ENCODE measurements at regions not wholly inside any gene's neighbourhood (a gene's known extent, or its start where the extent isn't known, plus 50 kb on each side); places are given as distances from the start of the nearest gene placed in this dataset.

GRCh38 chr17:70654706-70655105 is 485.4 kb downstream of the KCNJ2 start:
- DNase-seq (ENCODE audit: low spot score): no peak
- CTCF ChIA-PET: no interaction called here
- intact Hi-C loops (cut with micrococcal nuclease; ENCODE audit: unreplicated experiment): no loop called here
- Histone ChIP-seq H3K4me1 (ENCODE audit: insufficient read depth, low read length, poor library complexity, severe bottlenecking) (no peaks in the 10 kb centered on the region), H3K4me3 (ENCODE audit: low read depth, low read length, poor library complexity, severe bottlenecking) (no peak overlapping the region), H3K27ac (ENCODE audit: low read depth, low read length, poor library complexity, severe bottlenecking) (no peak overlapping the region), H3K36me3 (ENCODE audit: insufficient read depth, low read length, poor library complexity, severe bottlenecking) (no peaks in the 10 kb centered on the region), H3K9me3 (ENCODE audit: low read depth, low read length, poor library complexity, severe bottlenecking) (no peaks in the 10 kb centered on the region), H3K27me3 (replicated peaks; ENCODE audit: insufficient read depth, low read depth, low read length, poor library complexity) (no peaks in the 10 kb centered on the region)
- POLR2A ChIA-PET (ENCODE audit: low non-redundant PET): no interaction called here
- no TSS peak for BruUV-seq (replicated peaks)
- TF ChIP-seq, protein P1, sequence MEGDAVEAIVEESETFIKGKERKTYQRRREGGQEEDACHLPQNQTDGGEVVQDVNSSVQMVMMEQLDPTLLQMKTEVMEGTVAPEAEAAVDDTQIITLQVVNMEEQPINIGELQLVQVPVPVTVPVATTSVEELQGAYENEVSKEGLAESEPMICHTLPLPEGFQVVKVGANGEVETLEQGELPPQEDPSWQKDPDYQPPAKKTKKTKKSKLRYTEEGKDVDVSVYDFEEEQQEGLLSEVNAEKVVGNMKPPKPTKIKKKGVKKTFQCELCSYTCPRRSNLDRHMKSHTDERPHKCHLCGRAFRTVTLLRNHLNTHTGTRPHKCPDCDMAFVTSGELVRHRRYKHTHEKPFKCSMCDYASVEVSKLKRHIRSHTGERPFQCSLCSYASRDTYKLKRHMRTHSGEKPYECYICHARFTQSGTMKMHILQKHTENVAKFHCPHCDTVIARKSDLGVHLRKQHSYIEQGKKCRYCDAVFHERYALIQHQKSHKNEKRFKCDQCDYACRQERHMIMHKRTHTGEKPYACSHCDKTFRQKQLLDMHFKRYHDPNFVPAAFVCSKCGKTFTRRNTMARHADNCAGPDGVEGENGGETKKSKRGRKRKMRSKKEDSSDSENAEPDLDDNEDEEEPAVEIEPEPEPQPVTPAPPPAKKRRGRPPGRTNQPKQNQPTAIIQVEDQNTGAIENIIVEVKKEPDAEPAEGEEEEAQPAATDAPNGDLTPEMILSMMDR (conservative IDR thresholded peaks at IDR 0.05; ENCODE audit: low read depth, low read length): no peak
- no peak for TF ChIP-seq EZH2 (IDR thresholded peaks at IDR 0.05; ENCODE audit: borderline replicate concordance, low read depth, low read length, poor library complexity, severe bottlenecking)

DNA sequence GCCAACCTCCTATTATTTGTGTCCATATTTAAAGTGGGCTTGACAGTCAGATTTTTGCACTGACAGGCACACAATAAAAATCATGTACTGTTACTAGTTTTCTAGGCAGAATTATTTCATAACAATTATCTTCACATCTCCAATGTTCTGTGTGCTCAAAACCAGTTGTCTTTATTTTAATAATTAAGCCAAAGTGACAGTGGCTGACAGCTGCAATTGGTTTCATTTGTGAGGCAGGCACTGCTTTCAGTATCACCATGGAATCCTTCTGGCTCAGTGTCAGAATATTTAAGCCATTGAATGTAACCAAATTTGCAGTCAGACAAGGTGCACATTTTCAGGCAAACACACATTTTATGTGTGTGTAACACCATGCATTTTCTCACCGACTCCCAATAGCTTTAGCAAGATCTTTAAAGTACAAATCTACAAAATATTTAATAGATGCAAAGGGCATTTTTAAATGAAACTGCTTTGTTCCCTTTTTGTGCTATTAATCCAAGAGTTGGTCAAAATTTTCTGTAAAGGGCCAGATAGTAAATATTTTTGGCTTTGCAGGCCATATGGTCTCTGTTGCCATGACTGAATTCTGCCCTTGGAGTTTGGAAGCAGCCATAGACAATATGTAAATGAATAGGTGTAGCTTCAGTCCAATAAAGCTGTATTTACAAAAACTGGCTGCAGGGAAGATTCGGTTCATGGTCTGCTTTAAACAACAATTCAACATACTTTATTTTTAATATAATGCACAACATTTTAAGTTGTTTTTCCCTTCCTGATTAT is 486.0 kb downstream of the KCNJ2 start:
- TF ChIP-seq, protein P1 (conservative IDR thresholded peaks at IDR 0.05; ENCODE audit: low read depth, low read length): no peak
- TF ChIP-seq EZH2 (IDR thresholded peaks at IDR 0.05; ENCODE audit: borderline replicate concordance, low read depth, low read length, poor library complexity, severe bottlenecking): no peak
- Histone ChIP-seq H3K4me1 (ENCODE audit: insufficient read depth, low read length, poor library complexity, severe bottlenecking) (no peaks in the 10 kb centered on the region), H3K9me3 (ENCODE audit: low read depth, low read length, poor library complexity, severe bottlenecking) (no peaks in the 10 kb centered on the region), H3K4me3 (ENCODE audit: low read depth, low read length, poor library complexity, severe bottlenecking) (no peak overlapping the region), H3K27ac (ENCODE audit: low read depth, low read length, poor library complexity, severe bottlenecking) (no peak overlapping the region), H3K36me3 (ENCODE audit: insufficient read depth, low read length, poor library complexity, severe bottlenecking) (no peaks in the 10 kb centered on the region), H3K27me3 (replicated peaks; ENCODE audit: insufficient read depth, low read depth, low read length, poor library complexity) (no peaks in the 10 kb centered on the region)
- intact Hi-C loops (cut with micrococcal nuclease; ENCODE audit: unreplicated experiment): no loop called here
- BruUV-seq (replicated peaks): no TSS peak
- no peak for DNase-seq (ENCODE audit: low spot score)
- ChIA-PET CTCF (no interaction called here), POLR2A (ENCODE audit: low non-redundant PET) (no interaction called here)

- Histone ChIP-seq H3K27ac (ENCODE audit: low read depth, low read length, poor library complexity, severe bottlenecking) (no peak overlapping the region), H3K4me1 (ENCODE audit: insufficient read depth, low read length, poor library complexity, severe bottlenecking) (no peaks in the 10 kb centered on the region), H3K36me3 (ENCODE audit: insufficient read depth, low read length, poor library complexity, severe bottlenecking) (no peaks in the 10 kb centered on the region), H3K4me3 (ENCODE audit: low read depth, low read length, poor library complexity, severe bottlenecking) (no peak overlapping the region), H3K27me3 (replicated peaks; ENCODE audit: insufficient read depth, low read depth, low read length, poor library complexity) (no peaks in the 10 kb centered on the region), H3K9me3 (ENCODE audit: low read depth, low read length, poor library complexity, severe bottlenecking) (no peaks in the 10 kb centered on the region)
- intact Hi-C loops (cut with micrococcal nuclease; ENCODE audit: unreplicated experiment): no loop called here
- ChIA-PET POLR2A (ENCODE audit: low non-redundant PET) (no interaction called here), CTCF (no interaction called here)
- no TSS peak for BruUV-seq (replicated peaks)
- no peak for TF ChIP-seq EZH2 (IDR thresholded peaks at IDR 0.05; ENCODE audit: borderline replicate concordance, low read depth, low read length, poor library complexity, severe bottlenecking)
- TF ChIP-seq, protein P1 (conservative IDR thresholded peaks at IDR 0.05; ENCODE audit: low read depth, low read length): no peak
- DNase-seq (ENCODE audit: low spot score): no peak
Observed at GRCh38 chr17:70658317-70658716, 489.0 kb downstream of the KCNJ2 start.
